Left lung (tissue), 4 donors: ENCODE measurements at regions not wholly inside any gene's neighbourhood (a gene's known extent, or its start where the extent isn't known, plus 50 kb on each side); places are given as distances from the start of the nearest gene placed in this dataset.
A peak's percentile ranks its signal among the peaks of the same experiment; 100 is the strongest.

ENCODE experiments used
- ATAC-seq: fragments of 200-7000 bp; cut with Tn5 transposase; one replicate; pipeline ENCODE4 v1.9.1; 2020; ENCODE audit warnings: moderate library complexity
- DNase-seq, 4 donors: peaks; one replicate each; pipeline ENCODE4 v3.0.0-alpha.2; 2013 to 2020
- H3K27ac ChIP-seq, 2 donors: fragments of 200-600 bp; sonication (generic) in 1 of 2; one replicate each; pipeline versions ENCODE4 v1.5.0 to v1.8.0; 2020 to 2021
- H3K27me3 ChIP-seq, 2 donors: fragments of 200-600 bp; sonication (generic) in 1 of 2; one replicate each; pipeline versions ENCODE4 v1.5.0 to v1.8.0; 2020 to 2021
- H3K36me3 ChIP-seq, 2 donors: fragments of 200-600 bp; sonication (generic) in 1 of 2; one replicate each; pipeline versions ENCODE4 v1.5.0 to v1.8.0; 2020 to 2021
- H3K4me1 ChIP-seq, 2 donors: fragments of 200-600 bp; one replicate each; pipeline ENCODE4 v1.8.0; 2021
- H3K4me3 ChIP-seq, 2 donors: fragments of 200-600 bp; sonication (generic) in 1 of 2; one replicate each; pipeline versions ENCODE4 v1.5.0 to v1.8.0; 2020 to 2021; ENCODE audit warnings: mild to moderate bottlenecking in 1 of 2
- H3K9me3 ChIP-seq, 2 donors: fragments of 200-600 bp; sonication (generic) in 1 of 2; one replicate each; pipeline versions ENCODE4 v1.5.0 to v1.8.0; 2020 to 2021
- CTCF ChIP-seq, 2 donors: fragments of 200-600 bp; sonication (generic) in 1 of 2; IDR thresholded peaks; one replicate each; pipeline versions ENCODE4 v1.5.0 to v1.8.0; 2021; ENCODE audit warnings: antibody characterized with exemption in 2 of 2
- intact Hi-C, 2 donors: fragments of 100-400 bp; cut with DNase I; formaldehyde crosslinking; loops; one replicate each; pipeline versions ENCODE4 v1.11.2 to v1.14.2; 2022
- donor health status: DM: no; HTN: yes; CAD: no.
- donor health status: DM: no; HTN: no; CAD: no.

- Histone ChIP-seq H3K27ac (no peak overlapping the region), H3K36me3 (no peaks in the 10 kb centered on the region), H3K4me3 (no peak overlapping the region), H3K4me1 (peaks cover 0 to 7% of the 10 kb centered on the region in 2 donors), H3K9me3 (no peaks in the 10 kb centered on the region), H3K27me3 (no peaks in the 10 kb centered on the region)
- DNase-seq (no peak), ATAC-seq (no peak)
- no peak for TF ChIP-seq CTCF (IDR thresholded peaks at IDR 0.05)
- intact Hi-C loops = no loop called here
Measured at GRCh38 chr1:59040486-59040885, 256.4 kb upstream of the FGGY start.

- H3K36me3 ChIP-seq = no peaks in the 10 kb centered on the region
- H3K27me3 ChIP-seq = no peaks in the 10 kb centered on the region
- DNase-seq (no peak), ATAC-seq (peak; percentile 23)
- peaks cover 0 to 12% of the 10 kb centered on the region in 2 donors for H3K4me1 ChIP-seq
- H3K4me3 ChIP-seq = no peak overlapping the region
- H3K9me3 ChIP-seq = no peaks in the 10 kb centered on the region
- H3K27ac ChIP-seq = peak overlapping the region; percentile 10 to 44
- intact Hi-C loops = no loop called here
- no peak for TF ChIP-seq CTCF (IDR thresholded peaks at IDR 0.05)
Measured at GRCh38 chr1:59041646-59042277, 255.1 kb upstream of the FGGY start.

- intact Hi-C loops = no loop called here
- Histone ChIP-seq H3K9me3 (no peaks in the 10 kb centered on the region), H3K27me3 (no peaks in the 10 kb centered on the region), H3K27ac (no peak overlapping the region), H3K4me1 (peaks cover 0 to 20% of the 10 kb centered on the region in 2 donors), H3K4me3 (no peak overlapping the region), H3K36me3 (no peaks in the 10 kb centered on the region)
- DNase-seq (peak in 1 of 4 donors; percentile 42), ATAC-seq (peak; percentile 32)
- no peak for TF ChIP-seq CTCF (IDR thresholded peaks at IDR 0.05)
Measured at GRCh38 chr1:59043796-59044195, 253.1 kb upstream of the FGGY start.

GRCh38 chr1:59044535-59045121 lies 252.3 kb upstream of the FGGY start:
- Histone ChIP-seq H3K27me3 (no peaks in the 10 kb centered on the region), H3K36me3 (no peaks in the 10 kb centered on the region), H3K4me3 (no peak overlapping the region), H3K27ac (no peak overlapping the region), H3K4me1 (peaks cover 0 to 20% of the 10 kb centered on the region in 2 donors), H3K9me3 (no peaks in the 10 kb centered on the region)
- intact Hi-C loops = no loop called here
- TF ChIP-seq CTCF (IDR thresholded peaks at IDR 0.05) = no peak
- no peak for DNase-seq
- no peak for ATAC-seq

GRCh38 chr1:59045137-59045536 lies 251.8 kb upstream of the FGGY start:
- Histone ChIP-seq H3K4me3 (no peak overlapping the region), H3K27me3 (no peaks in the 10 kb centered on the region), H3K4me1 (peaks cover 0 to 20% of the 10 kb centered on the region in 2 donors), H3K36me3 (no peaks in the 10 kb centered on the region), H3K27ac (no peak overlapping the region), H3K9me3 (no peaks in the 10 kb centered on the region)
- ATAC-seq (no peak), DNase-seq (no peak)
- intact Hi-C loops = no loop called here
- TF ChIP-seq CTCF (IDR thresholded peaks at IDR 0.05) = no peak
